ENCODE measurements at regions not wholly inside any gene's neighbourhood (a gene's known extent, or its start where the extent isn't known, plus 50 kb on each side); places are given as distances from the start of the nearest gene placed in this dataset.

DNA sequence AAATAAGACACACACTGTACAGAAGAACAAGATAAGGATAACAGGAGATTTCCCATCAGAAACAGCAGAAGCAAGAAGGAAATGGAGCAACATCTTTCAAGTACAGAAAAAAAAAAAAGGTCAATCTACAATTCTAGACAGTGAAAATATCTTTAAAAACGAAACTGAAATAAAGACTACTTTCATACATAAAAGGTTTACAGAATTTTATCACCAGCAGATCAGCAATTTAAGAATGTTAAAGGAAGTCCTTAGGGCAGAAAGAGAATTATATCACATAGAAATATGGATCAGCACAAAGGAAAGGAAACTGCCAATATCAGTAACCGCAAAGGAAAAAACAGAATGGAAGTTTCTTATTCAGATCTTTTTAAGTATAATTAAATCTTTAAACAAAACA, 931.0 kb downstream of the EPHA4 start:
- no peak overlapping the region for H3K27ac ChIP-seq
- no peak for TF ChIP-seq CTCF (conservative IDR thresholded peaks at IDR 0.05)

DNA sequence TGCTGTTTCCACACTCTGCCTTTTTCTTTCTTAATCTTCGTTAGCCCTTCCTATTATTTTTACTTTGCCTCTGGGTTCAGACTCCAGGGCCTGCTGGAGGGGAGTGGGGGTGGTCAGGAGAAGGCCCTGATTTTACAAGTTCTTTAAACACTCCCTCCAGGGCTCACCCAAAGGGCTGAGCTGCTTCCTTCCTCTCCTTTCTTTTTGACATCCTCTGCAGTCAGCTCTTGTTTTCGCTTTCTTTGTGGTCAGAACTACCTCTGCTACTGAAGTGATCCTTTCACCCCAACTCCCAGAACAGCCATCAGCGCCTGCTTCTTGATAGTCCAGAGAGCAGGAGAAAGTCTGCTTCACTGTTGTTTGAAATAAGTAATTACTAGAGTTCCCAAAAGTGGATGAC, 925.7 kb downstream of the EPHA4 start:
- H3K27ac ChIP-seq: no peak overlapping the region
- TF ChIP-seq CTCF (conservative IDR thresholded peaks at IDR 0.05): no peak

DNA sequence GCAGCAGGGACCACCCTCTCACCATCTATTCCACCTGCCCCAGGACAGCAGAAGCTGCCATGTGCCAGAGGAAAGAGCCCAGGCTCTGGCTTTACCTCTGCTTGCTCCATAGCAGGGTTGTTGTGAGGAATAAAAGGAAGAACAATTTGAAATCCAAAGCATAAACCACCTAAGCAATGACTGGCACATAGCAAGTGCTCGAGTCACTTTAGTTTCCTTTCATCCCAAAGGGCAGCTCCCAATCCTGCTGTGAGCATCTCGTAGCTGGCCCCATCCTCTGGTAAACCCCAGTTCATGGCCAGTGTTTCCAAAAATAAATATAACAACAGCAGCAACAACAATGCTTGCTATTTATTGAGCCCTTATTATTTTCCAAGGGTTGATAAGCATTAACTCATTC, 923.5 kb downstream of the EPHA4 start:
- no peak for TF ChIP-seq CTCF (conservative IDR thresholded peaks at IDR 0.05)
- no peak overlapping the region for H3K27ac ChIP-seq

- TF ChIP-seq CTCF (conservative IDR thresholded peaks at IDR 0.05): no peak
- H3K27ac ChIP-seq: no peak overlapping the region
These were observed 918.3 kb downstream of the EPHA4 start for GRCh38 chr2:220653776-220654175.

DNA sequence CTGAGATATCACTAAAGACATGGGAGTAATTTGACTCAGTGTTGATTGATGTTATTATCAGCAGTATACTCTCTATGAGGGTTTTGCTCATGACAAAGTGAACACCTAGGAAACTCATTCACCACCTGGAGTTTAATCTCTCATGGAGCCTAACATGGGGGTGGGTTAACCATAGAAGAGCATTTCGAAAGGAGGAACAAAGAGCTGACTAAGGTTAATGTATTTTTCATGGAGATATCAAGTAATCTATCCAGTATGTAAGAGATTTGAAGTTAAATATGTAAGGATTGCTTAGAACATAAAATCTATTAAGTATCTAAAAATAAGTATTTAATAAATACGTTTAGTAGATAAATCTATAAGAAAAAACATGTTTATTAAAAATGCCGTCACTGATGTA, 917.8 kb downstream of the EPHA4 start:
- H3K27ac ChIP-seq: no peak overlapping the region
- no peak for TF ChIP-seq CTCF (conservative IDR thresholded peaks at IDR 0.05)

DNA sequence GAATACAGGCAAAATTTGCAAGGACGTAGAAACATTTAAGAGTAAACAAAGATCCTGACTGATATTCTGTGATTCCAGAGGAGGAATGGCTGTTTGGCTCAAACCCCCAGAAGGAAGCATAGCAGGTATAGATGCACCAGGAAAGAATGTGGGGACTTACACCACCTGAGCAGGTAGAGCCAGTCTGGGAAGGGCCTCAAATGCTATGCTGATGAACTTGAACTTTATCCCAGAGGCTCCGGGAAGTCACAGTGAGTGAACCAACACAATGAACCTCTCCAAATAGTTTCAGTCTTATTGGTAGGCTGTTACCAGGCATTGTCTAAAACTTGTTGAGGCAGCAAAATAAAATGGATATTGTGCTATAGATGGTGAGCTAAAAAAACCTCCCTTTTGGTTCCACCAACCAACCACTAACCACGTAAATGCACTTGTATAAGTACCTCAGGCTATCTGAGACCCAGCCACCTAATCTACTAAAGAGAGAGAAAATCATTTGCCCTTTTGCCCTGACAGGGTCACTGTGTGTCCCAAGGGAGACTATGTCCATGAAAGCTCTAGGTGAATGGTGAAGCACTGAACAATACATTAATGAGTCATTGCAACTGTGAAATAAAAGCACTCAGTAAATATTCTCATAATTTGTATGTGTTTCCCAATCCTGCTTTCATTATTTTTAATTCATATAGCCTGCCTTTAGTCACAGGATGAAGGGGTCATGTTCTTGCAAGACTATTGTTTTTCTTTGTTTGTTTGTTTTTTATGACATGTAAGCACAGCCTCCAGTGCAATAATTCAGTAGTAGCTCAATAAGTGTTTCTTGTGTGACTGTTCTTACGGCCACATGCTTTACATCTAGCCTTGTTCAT, 911.6 kb downstream of the EPHA4 start:
- H3K27ac ChIP-seq: no peak overlapping the region
- no peak for TF ChIP-seq CTCF (conservative IDR thresholded peaks at IDR 0.05)

DNA sequence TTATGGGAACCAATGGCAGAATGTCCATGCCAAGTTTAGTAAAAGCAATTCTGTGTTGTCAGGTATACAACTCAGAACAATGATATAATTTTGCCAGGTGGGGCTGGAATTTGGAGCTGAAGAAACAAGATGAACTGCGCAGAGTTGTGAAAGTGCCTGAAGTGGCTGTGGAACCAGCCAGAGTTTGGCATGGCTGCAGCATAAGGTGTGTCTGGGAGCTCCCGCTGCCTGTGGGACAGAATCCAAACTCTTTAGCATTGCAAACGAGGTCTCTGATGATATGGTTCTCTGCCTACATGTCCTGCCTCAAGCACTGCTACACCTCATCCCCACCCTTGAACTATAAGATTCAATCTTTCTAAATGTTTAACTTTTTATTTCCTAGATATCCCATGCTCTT, 909.7 kb downstream of the EPHA4 start:
- no peak overlapping the region for H3K27ac ChIP-seq
- no peak for TF ChIP-seq CTCF (conservative IDR thresholded peaks at IDR 0.05)

All from VCaP (cell line).